ENCODE measurements at regions not wholly inside any gene's neighbourhood (a gene's known extent, or its start where the extent isn't known, plus 50 kb on each side); places are given as distances from the start of the nearest gene placed in this dataset.

GRCh38 chr9:111178331-111179055, 140.2 kb upstream of the LPAR1 start:
- Histone ChIP-seq H3K4ac (ENCODE audit: low read depth in 1 of 2, low read length in 2 of 2) (no peak overlapping the region), H3K4me3 (ENCODE audit: insufficient read depth in 1 of 2, low read depth in 1 of 2, low read length in 2 of 2) (peak overlapping the region in 1 of 2 experiments; percentile 31), H3K4me1 (ENCODE audit: control insufficient read depth, insufficient read depth, low read depth, low read length) (peaks cover 5% of the 10 kb centered on the region), H3K27ac (ENCODE audit: low read length, poor library complexity, severe bottlenecking) (peak overlapping the region; percentile 97), H3K4me2 (ENCODE audit: low read length, poor library complexity, severe bottlenecking) (peak overlapping the region; percentile 73), H3K79me1 (replicated peaks; ENCODE audit: low read length, poor library complexity, severe bottlenecking) (no peaks in the 10 kb centered on the region), H3K36me3 (ENCODE audit: control insufficient read depth in 1 of 2, insufficient read depth in 2 of 2, low read depth in 1 of 2, low read length in 2 of 2) (no peaks in the 10 kb centered on the region), H4K8ac (ENCODE audit: low read length) (no peak overlapping the region), H3K9me3 (ENCODE audit: control insufficient read depth, low read length) (no peaks in the 10 kb centered on the region), H2AK5ac (ENCODE audit: low read length, severe bottlenecking) (no peak overlapping the region), H2BK12ac (ENCODE audit: low read length in 2 of 2) (no peak overlapping the region), H2BK120ac (ENCODE audit: low read depth, low read length) (no peak overlapping the region), H2AFZ (ENCODE audit: low read depth, low read length) (no peak overlapping the region), H2BK5ac (ENCODE audit: low read depth, low read length, poor library complexity, severe bottlenecking) (no peak overlapping the region), H3K27me3 (ENCODE audit: control insufficient read depth in 1 of 2, insufficient read depth in 1 of 2, low read length in 2 of 2) (no peaks in the 10 kb centered on the region), H3K9ac (ENCODE audit: low read length) (peak overlapping the region; percentile 71), H2BK15ac (ENCODE audit: low read depth, poor library complexity, severe bottlenecking) (no peak overlapping the region), H3K18ac (ENCODE audit: low read depth in 1 of 2, low read length in 2 of 2) (no peak overlapping the region), H4K91ac (ENCODE audit: low read length) (no peak overlapping the region), H3K14ac (ENCODE audit: low read length in 2 of 2) (no peak overlapping the region), H3K23ac (ENCODE audit: low read length in 2 of 2) (no peak overlapping the region)
- DNase-seq = peak; percentile 28
- 78% methylated on average over 1 of the region's 9 CpGs for WGBS

- no peak overlapping the region for H2AFZ ChIP-seq (ENCODE audit: low read depth, low read length)
- no peak overlapping the region for H3K4me3 ChIP-seq (ENCODE audit: insufficient read depth in 1 of 2, low read depth in 1 of 2, low read length in 2 of 2)
- H4K8ac ChIP-seq (ENCODE audit: low read length) = no peak overlapping the region
- no peak overlapping the region for H2BK5ac ChIP-seq (ENCODE audit: low read depth, low read length, poor library complexity, severe bottlenecking)
- H2BK12ac ChIP-seq (ENCODE audit: low read length in 2 of 2) = no peak overlapping the region
- H3K4me2 ChIP-seq (ENCODE audit: low read length, poor library complexity, severe bottlenecking) = no peak overlapping the region
- no peak overlapping the region for H2AK5ac ChIP-seq (ENCODE audit: low read length, severe bottlenecking)
- peaks cover 5% of the 10 kb centered on the region for H3K4me1 ChIP-seq (ENCODE audit: control insufficient read depth, insufficient read depth, low read depth, low read length)
- H4K91ac ChIP-seq (ENCODE audit: low read length) = no peak overlapping the region
- H3K36me3 ChIP-seq (ENCODE audit: control insufficient read depth in 1 of 2, insufficient read depth in 2 of 2, low read depth in 1 of 2, low read length in 2 of 2) = no peaks in the 10 kb centered on the region
- no peak overlapping the region for H3K9ac ChIP-seq (ENCODE audit: low read length)
- 83% methylated on average over 6 of the region's 6 CpGs for WGBS
- no peaks in the 10 kb centered on the region for H3K79me1 ChIP-seq (replicated peaks; ENCODE audit: low read length, poor library complexity, severe bottlenecking)
- H3K18ac ChIP-seq (ENCODE audit: low read depth in 1 of 2, low read length in 2 of 2) = no peak overlapping the region
- H3K27ac ChIP-seq (ENCODE audit: low read length, poor library complexity, severe bottlenecking) = peak overlapping the region; percentile 2
- no peak overlapping the region for H3K4ac ChIP-seq (ENCODE audit: low read depth in 1 of 2, low read length in 2 of 2)
- DNase-seq = no peak
- H2BK15ac ChIP-seq (ENCODE audit: low read depth, poor library complexity, severe bottlenecking) = no peak overlapping the region
- no peaks in the 10 kb centered on the region for H3K9me3 ChIP-seq (ENCODE audit: control insufficient read depth, low read length)
- no peak overlapping the region for H3K23ac ChIP-seq (ENCODE audit: low read length in 2 of 2)
- H3K27me3 ChIP-seq (ENCODE audit: control insufficient read depth in 1 of 2, insufficient read depth in 1 of 2, low read length in 2 of 2) = no peaks in the 10 kb centered on the region
- no peak overlapping the region for H2BK120ac ChIP-seq (ENCODE audit: low read depth, low read length)
- no peak overlapping the region for H3K14ac ChIP-seq (ENCODE audit: low read length in 2 of 2)
Measured at GRCh38 chr9:111176511-111176910, 138.2 kb upstream of the LPAR1 start.

GRCh38 chr9:111175350-111175749, 137.1 kb upstream of the LPAR1 start:
- Histone ChIP-seq H2BK15ac (ENCODE audit: low read depth, poor library complexity, severe bottlenecking) (no peak overlapping the region), H2BK12ac (ENCODE audit: low read length in 2 of 2) (no peak overlapping the region), H2AFZ (ENCODE audit: low read depth, low read length) (no peak overlapping the region), H3K9me3 (ENCODE audit: control insufficient read depth, low read length) (no peaks in the 10 kb centered on the region), H3K9ac (ENCODE audit: low read length) (no peak overlapping the region), H3K36me3 (ENCODE audit: control insufficient read depth in 1 of 2, insufficient read depth in 2 of 2, low read depth in 1 of 2, low read length in 2 of 2) (no peaks in the 10 kb centered on the region), H3K23ac (ENCODE audit: low read length in 2 of 2) (no peak overlapping the region), H3K27ac (ENCODE audit: low read length, poor library complexity, severe bottlenecking) (no peak overlapping the region), H4K91ac (ENCODE audit: low read length) (no peak overlapping the region), H2AK5ac (ENCODE audit: low read length, severe bottlenecking) (no peak overlapping the region), H3K27me3 (ENCODE audit: control insufficient read depth in 1 of 2, insufficient read depth in 1 of 2, low read length in 2 of 2) (no peaks in the 10 kb centered on the region), H3K4me2 (ENCODE audit: low read length, poor library complexity, severe bottlenecking) (no peak overlapping the region), H4K8ac (ENCODE audit: low read length) (no peak overlapping the region), H3K14ac (ENCODE audit: low read length in 2 of 2) (no peak overlapping the region), H3K4ac (ENCODE audit: low read depth in 1 of 2, low read length in 2 of 2) (no peak overlapping the region), H2BK120ac (ENCODE audit: low read depth, low read length) (no peak overlapping the region), H3K18ac (ENCODE audit: low read depth in 1 of 2, low read length in 2 of 2) (no peak overlapping the region), H3K79me1 (replicated peaks; ENCODE audit: low read length, poor library complexity, severe bottlenecking) (no peaks in the 10 kb centered on the region), H3K4me3 (ENCODE audit: insufficient read depth in 1 of 2, low read depth in 1 of 2, low read length in 2 of 2) (no peak overlapping the region), H3K4me1 (ENCODE audit: control insufficient read depth, insufficient read depth, low read depth, low read length) (peaks cover 5% of the 10 kb centered on the region), H2BK5ac (ENCODE audit: low read depth, low read length, poor library complexity, severe bottlenecking) (no peak overlapping the region)
- no peak for DNase-seq

GRCh38 chr9:111167341-111167740, 129.1 kb upstream of the LPAR1 start:
- no peak overlapping the region for H3K4me3 ChIP-seq (ENCODE audit: insufficient read depth in 1 of 2, low read depth in 1 of 2, low read length in 2 of 2)

More at GRCh38 chr9:111167341-111167740, 129.1 kb upstream of the LPAR1 start:
- Histone ChIP-seq H3K4me1 (ENCODE audit: control insufficient read depth, insufficient read depth, low read depth, low read length) (no peaks in the 10 kb centered on the region), H4K8ac (ENCODE audit: low read length) (no peak overlapping the region), H2BK12ac (ENCODE audit: low read length in 2 of 2) (no peak overlapping the region), H2AK5ac (ENCODE audit: low read length, severe bottlenecking) (no peak overlapping the region), H3K14ac (ENCODE audit: low read length in 2 of 2) (no peak overlapping the region), H2BK5ac (ENCODE audit: low read depth, low read length, poor library complexity, severe bottlenecking) (no peak overlapping the region), H3K4me2 (ENCODE audit: low read length, poor library complexity, severe bottlenecking) (no peak overlapping the region), H4K91ac (ENCODE audit: low read length) (no peak overlapping the region), H3K79me1 (replicated peaks; ENCODE audit: low read length, poor library complexity, severe bottlenecking) (no peaks in the 10 kb centered on the region), H3K23ac (ENCODE audit: low read length in 2 of 2) (no peak overlapping the region), H3K9ac (ENCODE audit: low read length) (no peak overlapping the region), H3K9me3 (ENCODE audit: control insufficient read depth, low read length) (peaks cover 11% of the 10 kb centered on the region), H3K4ac (ENCODE audit: low read depth in 1 of 2, low read length in 2 of 2) (no peak overlapping the region), H3K27me3 (ENCODE audit: control insufficient read depth in 1 of 2, insufficient read depth in 1 of 2, low read length in 2 of 2) (no peaks in the 10 kb centered on the region), H2AFZ (ENCODE audit: low read depth, low read length) (no peak overlapping the region), H3K27ac (ENCODE audit: low read length, poor library complexity, severe bottlenecking) (no peak overlapping the region), H3K18ac (ENCODE audit: low read depth in 1 of 2, low read length in 2 of 2) (no peak overlapping the region), H2BK120ac (ENCODE audit: low read depth, low read length) (no peak overlapping the region), H3K36me3 (ENCODE audit: control insufficient read depth in 1 of 2, insufficient read depth in 2 of 2, low read depth in 1 of 2, low read length in 2 of 2) (no peaks in the 10 kb centered on the region), H2BK15ac (ENCODE audit: low read depth, poor library complexity, severe bottlenecking) (no peak overlapping the region)
- DNase-seq = no peak
- 94% methylated on average over 1 of the region's 2 CpGs for WGBS
